ENCODE measurements at regions not wholly inside any gene's neighbourhood (a gene's known extent, or its start where the extent isn't known, plus 50 kb on each side); places are given as distances from the start of the nearest gene placed in this dataset.

- no peak for DNase-seq (ENCODE audit: low read depth, low spot score)
- Histone ChIP-seq H3K4me1 (ENCODE audit: control insufficient read depth, extremely low read depth, insufficient read depth, low read length) (no peaks in the 10 kb centered on the region), H3K79me2 (ENCODE audit: control insufficient read depth, insufficient read depth, low read length) (no peaks in the 10 kb centered on the region), H3K36me3 (ENCODE audit: control insufficient read depth in 2 of 2, extremely low read depth in 1 of 2, insufficient read depth in 2 of 2, low read length in 2 of 2) (no peaks in the 10 kb centered on the region), H3K9me3 (ENCODE audit: control insufficient read depth, low read depth, low read length) (no peaks in the 10 kb centered on the region), H3K27ac (ENCODE audit: control insufficient read depth, insufficient read depth, low read length) (no peak overlapping the region), H3K9me1 (ENCODE audit: control insufficient read depth, extremely low read depth, insufficient read depth, low read length) (no peaks in the 10 kb centered on the region), H3K4me3 (ENCODE audit: control insufficient read depth in 2 of 3, extremely low read depth in 1 of 3, insufficient read depth in 2 of 3, low read depth in 1 of 3, low read length in 3 of 3) (no peak overlapping the region), H2AFZ (ENCODE audit: control insufficient read depth, low read length) (no peak overlapping the region), H3K4me2 (ENCODE audit: control insufficient read depth, extremely low read depth, insufficient read depth, low read depth, low read length) (no peak overlapping the region), H4K20me1 (ENCODE audit: control insufficient read depth, extremely low read depth, insufficient read depth, low read length) (no peaks in the 10 kb centered on the region), H3K9ac (ENCODE audit: control insufficient read depth, extremely low read depth, insufficient read depth, low read length) (no peak overlapping the region), H3K27me3 (ENCODE audit: control insufficient read depth, extremely low read depth, insufficient read depth, low read length) (no peaks in the 10 kb centered on the region)
- dilution Hi-C loops (cut with MboI; ENCODE audit: extremely low pct_ligation_motif_present, low sequenced_read_pairs): no loop called here
- no peak for TF ChIP-seq CTCF (optimal IDR thresholded peaks at IDR 0.05 in 1 of 3, IDR thresholded peaks at IDR 0.05 in 1 of 3, conservative IDR thresholded peaks at IDR 0.05 in 1 of 3; ENCODE audit: extremely low read depth in 1 of 3, insufficient read depth in 2 of 3, low read length in 3 of 3)
- no peak for TF ChIP-seq EZH2 (IDR thresholded peaks at IDR 0.05; ENCODE audit: low read length)
- no peak for FAIRE-seq
Observed at GRCh38 chr13:46982856-46983582, 86.2 kb upstream of the HTR2A start.

GRCh38 chr13:46975173-46975572 is 78.3 kb upstream of the HTR2A start:
- H3K4me3 ChIP-seq (ENCODE audit: control insufficient read depth in 2 of 3, extremely low read depth in 1 of 3, insufficient read depth in 2 of 3, low read depth in 1 of 3, low read length in 3 of 3): no peak overlapping the region
- H3K9me1 ChIP-seq (ENCODE audit: control insufficient read depth, extremely low read depth, insufficient read depth, low read length): no peaks in the 10 kb centered on the region
- no peaks in the 10 kb centered on the region for H3K79me2 ChIP-seq (ENCODE audit: control insufficient read depth, insufficient read depth, low read length)
- H3K27me3 ChIP-seq (ENCODE audit: control insufficient read depth, extremely low read depth, insufficient read depth, low read length): no peaks in the 10 kb centered on the region
- DNase-seq (ENCODE audit: low read depth, low spot score) (no peak), FAIRE-seq (no peak)
- no peaks in the 10 kb centered on the region for H3K36me3 ChIP-seq (ENCODE audit: control insufficient read depth in 2 of 2, extremely low read depth in 1 of 2, insufficient read depth in 2 of 2, low read length in 2 of 2)
- no peaks in the 10 kb centered on the region for H3K9me3 ChIP-seq (ENCODE audit: control insufficient read depth, low read depth, low read length)
- dilution Hi-C loops (cut with MboI; ENCODE audit: extremely low pct_ligation_motif_present, low sequenced_read_pairs): no loop called here
- no peak overlapping the region for H2AFZ ChIP-seq (ENCODE audit: control insufficient read depth, low read length)
- no peaks in the 10 kb centered on the region for H4K20me1 ChIP-seq (ENCODE audit: control insufficient read depth, extremely low read depth, insufficient read depth, low read length)
- no peak overlapping the region for H3K9ac ChIP-seq (ENCODE audit: control insufficient read depth, extremely low read depth, insufficient read depth, low read length)
- no peak overlapping the region for H3K27ac ChIP-seq (ENCODE audit: control insufficient read depth, insufficient read depth, low read length)
- no peaks in the 10 kb centered on the region for H3K4me1 ChIP-seq (ENCODE audit: control insufficient read depth, extremely low read depth, insufficient read depth, low read length)
- TF ChIP-seq CTCF (optimal IDR thresholded peaks at IDR 0.05 in 1 of 3, IDR thresholded peaks at IDR 0.05 in 1 of 3, conservative IDR thresholded peaks at IDR 0.05 in 1 of 3; ENCODE audit: extremely low read depth in 1 of 3, insufficient read depth in 2 of 3, low read length in 3 of 3): no peak
- TF ChIP-seq EZH2 (IDR thresholded peaks at IDR 0.05; ENCODE audit: low read length): no peak
- H3K4me2 ChIP-seq (ENCODE audit: control insufficient read depth, extremely low read depth, insufficient read depth, low read depth, low read length): no peak overlapping the region
